Suprapubic skin (tissue), 4 donors: ENCODE measurements at regions not wholly inside any gene's neighbourhood (a gene's known extent, or its start where the extent isn't known, plus 50 kb on each side); places are given as distances from the start of the nearest gene placed in this dataset.

ENCODE experiments used
- DNase-seq, 2 donors: peaks; one replicate each; pipeline ENCODE4 v3.0.0-alpha.2; 2019; ENCODE audit warnings: low spot score in 2 of 2
- H3K27ac ChIP-seq: fragments of 200-600 bp; sonication (generic); one replicate; pipeline ENCODE4 v1.5.1; 2019
- H3K27me3 ChIP-seq: fragments of 200-600 bp; sonication (generic); one replicate; pipeline ENCODE4 v1.5.1; 2019
- H3K36me3 ChIP-seq: fragments of 200-600 bp; sonication (generic); one replicate; pipeline ENCODE4 v1.5.1; 2019
- H3K4me1 ChIP-seq: fragments of 200-600 bp; sonication (generic); one replicate; pipeline ENCODE4 v1.5.1; 2019
- H3K4me3 ChIP-seq: fragments of 200-600 bp; sonication (generic); one replicate; pipeline ENCODE4 v1.5.1; 2019; ENCODE audit warnings: mild to moderate bottlenecking
- H3K9me3 ChIP-seq: fragments of 200-600 bp; sonication (generic); one replicate; pipeline ENCODE4 v1.5.1; 2019
- EP300 ChIP-seq: sonication (generic); formaldehyde crosslinking; IDR thresholded peaks from one replicate; pipeline ENCODE4 v1.6.1; 2017; ENCODE audit warnings: antibody characterized with exemption
- POLR2A ChIP-seq, 2 donors: fragments of 450-650 bp; IDR thresholded peaks; one replicate each; pipeline ENCODE4 v1.6.1; 2017; ENCODE audit warnings: antibody characterized with exemption in 2 of 2, mild to moderate bottlenecking in 2 of 2, moderate library complexity in 2 of 2
- POLR2AphosphoS5 ChIP-seq, 3 donors: sonication (generic); formaldehyde crosslinking; IDR thresholded peaks; one replicate each; pipeline ENCODE4 v1.6.1; 2017; ENCODE audit warnings: antibody characterized with exemption in 3 of 3
- WGBS: methylation state at CpG from one replicate; pipeline ENCODE4 v1.1.5; 2018; 5-methylcytosine and 5-hydroxymethylcytosine counted together
- TF ChIP-seq, protein P1 (sequence below), 2 donors: fragments of 200-600 bp in 1 of 2; fragments of 450-650 bp in 1 of 2; sonication (generic) in 1 of 2; IDR thresholded peaks; one replicate each; pipeline ENCODE4 v1.5.1; 2016 to 2019; ENCODE audit warnings: antibody characterized with exemption in 2 of 2, mild to moderate bottlenecking in 1 of 2, moderate library complexity in 1 of 2

DNA sequence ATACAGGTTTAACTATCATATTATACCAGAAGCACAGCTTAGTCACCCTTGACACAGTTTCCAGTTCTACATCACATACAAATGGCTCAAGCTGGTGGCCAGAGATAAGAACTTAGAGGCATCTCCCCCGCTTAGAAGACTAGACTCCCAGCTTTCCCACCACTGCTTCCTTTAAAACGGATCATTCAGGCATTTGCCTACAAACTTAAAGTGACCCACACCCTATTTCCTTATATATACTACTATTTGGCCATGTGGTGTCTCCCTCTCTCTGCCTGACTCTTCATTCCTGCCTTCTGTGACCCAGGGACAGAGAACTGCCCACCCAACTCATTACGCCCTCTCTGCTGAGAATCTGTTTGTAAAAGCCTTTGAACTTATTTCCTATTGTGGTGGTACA lies 781.2 kb upstream of the DIAPH2 start:
- H3K4me3 ChIP-seq, result no peak overlapping the region
- H3K4me1 ChIP-seq, result no peaks in the 10 kb centered on the region
- no peaks in the 10 kb centered on the region for H3K9me3 ChIP-seq
- H3K27ac ChIP-seq, result no peak overlapping the region
- WGBS, result 32% methylated on average over 3 of the region's 3 CpGs
- no peak for DNase-seq
- TF ChIP-seq EP300 (no peak), POLR2A (IDR thresholded peaks at IDR 0.05) (no peak), POLR2AphosphoS5 (IDR thresholded peaks at IDR 0.05) (no peak)
- TF ChIP-seq, protein P1, sequence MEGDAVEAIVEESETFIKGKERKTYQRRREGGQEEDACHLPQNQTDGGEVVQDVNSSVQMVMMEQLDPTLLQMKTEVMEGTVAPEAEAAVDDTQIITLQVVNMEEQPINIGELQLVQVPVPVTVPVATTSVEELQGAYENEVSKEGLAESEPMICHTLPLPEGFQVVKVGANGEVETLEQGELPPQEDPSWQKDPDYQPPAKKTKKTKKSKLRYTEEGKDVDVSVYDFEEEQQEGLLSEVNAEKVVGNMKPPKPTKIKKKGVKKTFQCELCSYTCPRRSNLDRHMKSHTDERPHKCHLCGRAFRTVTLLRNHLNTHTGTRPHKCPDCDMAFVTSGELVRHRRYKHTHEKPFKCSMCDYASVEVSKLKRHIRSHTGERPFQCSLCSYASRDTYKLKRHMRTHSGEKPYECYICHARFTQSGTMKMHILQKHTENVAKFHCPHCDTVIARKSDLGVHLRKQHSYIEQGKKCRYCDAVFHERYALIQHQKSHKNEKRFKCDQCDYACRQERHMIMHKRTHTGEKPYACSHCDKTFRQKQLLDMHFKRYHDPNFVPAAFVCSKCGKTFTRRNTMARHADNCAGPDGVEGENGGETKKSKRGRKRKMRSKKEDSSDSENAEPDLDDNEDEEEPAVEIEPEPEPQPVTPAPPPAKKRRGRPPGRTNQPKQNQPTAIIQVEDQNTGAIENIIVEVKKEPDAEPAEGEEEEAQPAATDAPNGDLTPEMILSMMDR (IDR thresholded peaks at IDR 0.05), result no peak
- H3K36me3 ChIP-seq, result no peaks in the 10 kb centered on the region
- no peaks in the 10 kb centered on the region for H3K27me3 ChIP-seq

DNA sequence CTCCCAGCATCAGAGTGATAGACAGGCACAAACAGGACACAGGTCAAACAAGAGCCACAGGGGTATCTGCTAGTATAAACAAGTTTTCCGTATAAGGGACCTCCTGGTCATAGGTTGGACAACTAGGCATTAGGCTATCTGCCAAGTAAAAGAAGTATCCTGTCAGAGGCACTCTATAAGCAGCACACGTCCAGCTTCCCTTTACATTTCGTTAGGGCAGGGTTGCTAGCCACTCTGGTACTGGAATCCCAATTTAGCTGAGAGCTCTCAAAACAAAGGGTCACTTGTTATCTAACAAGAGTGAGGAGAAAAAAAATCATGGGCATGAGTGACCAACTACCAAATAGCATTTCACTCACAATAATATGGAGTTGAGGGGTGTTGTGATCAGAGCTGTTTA lies 780.7 kb upstream of the DIAPH2 start:
- no peaks in the 10 kb centered on the region for H3K36me3 ChIP-seq
- no peaks in the 10 kb centered on the region for H3K4me1 ChIP-seq
- no peak for TF ChIP-seq EP300
- TF ChIP-seq, protein P1 (IDR thresholded peaks at IDR 0.05), result no peak
- no peaks in the 10 kb centered on the region for H3K9me3 ChIP-seq
- H3K4me3 ChIP-seq, result no peak overlapping the region
- WGBS, result 64% methylated on average over 3 of the region's 3 CpGs
- no peak overlapping the region for H3K27ac ChIP-seq
- no peaks in the 10 kb centered on the region for H3K27me3 ChIP-seq
- no peak for DNase-seq

- no peak overlapping the region for H3K4me3 ChIP-seq
- H3K9me3 ChIP-seq, result no peaks in the 10 kb centered on the region
- no peaks in the 10 kb centered on the region for H3K27me3 ChIP-seq
- no peaks in the 10 kb centered on the region for H3K4me1 ChIP-seq
- no peak for TF ChIP-seq POLR2AphosphoS5 (IDR thresholded peaks at IDR 0.05)
- TF ChIP-seq, protein P1 (IDR thresholded peaks at IDR 0.05), result no peak
- no peak for TF ChIP-seq EP300
- TF ChIP-seq POLR2A (IDR thresholded peaks at IDR 0.05), result no peak
- H3K27ac ChIP-seq, result no peak overlapping the region
- DNase-seq, result no peak
- H3K36me3 ChIP-seq, result no peaks in the 10 kb centered on the region
- WGBS, result 33% methylated on average over 1 of the region's 1 CpG
Observed at GRCh38 chrX:95907081-95907480, 777.6 kb upstream of the DIAPH2 start.

DNA sequence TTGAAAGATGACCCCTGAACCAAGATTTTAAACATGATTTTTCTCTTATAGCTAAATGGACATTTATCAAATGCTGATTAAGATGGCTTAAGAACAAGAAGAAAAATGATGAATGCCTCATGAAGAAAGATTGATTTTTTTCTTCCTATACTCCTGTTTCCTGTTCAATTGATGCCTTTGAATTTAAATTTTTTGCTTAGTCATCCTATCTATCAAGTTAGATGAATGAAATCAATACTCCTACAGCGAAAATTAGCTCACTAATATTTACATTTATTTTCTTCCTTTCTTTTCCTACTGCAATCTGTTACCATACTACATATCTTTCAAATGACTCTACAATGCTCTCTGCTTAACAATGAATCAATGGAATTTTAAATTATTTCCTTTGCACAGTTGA lies 773.6 kb upstream of the DIAPH2 start:
- 90% methylated on average over 1 of the region's 1 CpG for WGBS
- Histone ChIP-seq H3K4me1 (no peaks in the 10 kb centered on the region), H3K27me3 (no peaks in the 10 kb centered on the region), H3K27ac (no peak overlapping the region), H3K36me3 (no peaks in the 10 kb centered on the region), H3K9me3 (no peaks in the 10 kb centered on the region), H3K4me3 (no peak overlapping the region)
- TF ChIP-seq POLR2AphosphoS5 (IDR thresholded peaks at IDR 0.05) (no peak), POLR2A (IDR thresholded peaks at IDR 0.05) (no peak), EP300 (no peak)
- TF ChIP-seq, protein P1 (IDR thresholded peaks at IDR 0.05), result no peak
- no peak for DNase-seq

- H3K36me3 ChIP-seq, result no peaks in the 10 kb centered on the region
- no peak overlapping the region for H3K27ac ChIP-seq
- no peaks in the 10 kb centered on the region for H3K27me3 ChIP-seq
- H3K4me1 ChIP-seq, result no peaks in the 10 kb centered on the region
- 79% methylated on average over 1 of the region's 1 CpG for WGBS
- DNase-seq, result no peak
- TF ChIP-seq POLR2AphosphoS5 (IDR thresholded peaks at IDR 0.05) (no peak), EP300 (no peak)
- H3K4me3 ChIP-seq, result no peak overlapping the region
- no peaks in the 10 kb centered on the region for H3K9me3 ChIP-seq
Observed at GRCh38 chrX:95919605-95920004, 765.0 kb upstream of the DIAPH2 start.

- Histone ChIP-seq H3K27ac (no peak overlapping the region), H3K36me3 (no peaks in the 10 kb centered on the region), H3K27me3 (no peaks in the 10 kb centered on the region), H3K4me3 (no peak overlapping the region), H3K9me3 (no peaks in the 10 kb centered on the region), H3K4me1 (no peaks in the 10 kb centered on the region)
- DNase-seq, result no peak
- 84% methylated on average over 2 of the region's 2 CpGs for WGBS
- TF ChIP-seq POLR2AphosphoS5 (IDR thresholded peaks at IDR 0.05), result no peak
- TF ChIP-seq, protein P1 (IDR thresholded peaks at IDR 0.05), result no peak
- TF ChIP-seq EP300, result no peak
- no peak for TF ChIP-seq POLR2A (IDR thresholded peaks at IDR 0.05)
Observed at GRCh38 chrX:95945528-95945927, 739.1 kb upstream of the DIAPH2 start.
